Spinal cord (tissue), 9 donors: ENCODE measurements at regions not wholly inside any gene's neighbourhood (a gene's known extent, or its start where the extent isn't known, plus 50 kb on each side); places are given as distances from the start of the nearest gene placed in this dataset.
A peak's percentile ranks its signal among the peaks of the same experiment; 100 is the strongest.

Source experiments
- DNase-seq, 6 donors: peaks; one replicate each; pipeline versions ENCODE4 v3.0.0 to v3.0.0-alpha.2; 2013 to 2015; ENCODE audit warnings: low spot score in 6 of 6, low read depth in 4 of 6
- H3K27ac ChIP-seq: one replicate; pipeline ENCODE4 v1.5.1; 2013; ENCODE audit warnings: low read depth, low read length, control low read depth
- H3K27me3 ChIP-seq: one replicate; pipeline ENCODE4 v1.6.1; 2013; ENCODE audit warnings: low read length; ENCODE audit not compliant: control insufficient read depth, insufficient read depth
- H3K36me3 ChIP-seq: one replicate; pipeline ENCODE4 v1.6.1; 2013; ENCODE audit warnings: low read length; ENCODE audit not compliant: control insufficient read depth, insufficient read depth
- H3K4me1 ChIP-seq: one replicate; pipeline ENCODE4 v1.6.1; 2013; ENCODE audit warnings: low read length; ENCODE audit not compliant: control insufficient read depth, insufficient read depth
- H3K4me3 ChIP-seq: one replicate; pipeline ENCODE4 v1.5.1; 2013; ENCODE audit warnings: low read depth, low read length, control low read depth
- H3K9me3 ChIP-seq: one replicate; pipeline ENCODE4 v1.6.1; 2013; ENCODE audit warnings: low read length; ENCODE audit not compliant: control insufficient read depth, insufficient read depth
- WGBS: methylation state at CpG from one replicate; pipeline ENCODE4 v1.1.5; 2013; ENCODE audit warnings: missing lambda C conversion rate; ENCODE audit not compliant: insufficient coverage; 5-methylcytosine and 5-hydroxymethylcytosine counted together
- donor health status: healthy.

- Histone ChIP-seq H3K36me3 (no peaks in the 10 kb centered on the region), H3K4me1 (no peaks in the 10 kb centered on the region), H3K27me3 (no peaks in the 10 kb centered on the region), H3K4me3 (no peak overlapping the region), H3K9me3 (no peaks in the 10 kb centered on the region), H3K27ac (no peak overlapping the region)
- no peak for DNase-seq
- WGBS, result 95% methylated on average over 2 of the region's 2 CpGs
Measured at GRCh38 chr15:93603550-93603949, 514.5 kb upstream of the RGMA start.

GRCh38 chr15:93587059-93587521, 498.1 kb upstream of the RGMA start:
- Histone ChIP-seq H3K4me1 (no peaks in the 10 kb centered on the region), H3K4me3 (no peak overlapping the region), H3K27ac (no peak overlapping the region), H3K36me3 (no peaks in the 10 kb centered on the region), H3K9me3 (no peaks in the 10 kb centered on the region), H3K27me3 (no peaks in the 10 kb centered on the region)
- peak in 2 of 6 donors; percentile 23 to 62 for DNase-seq

- no peaks in the 10 kb centered on the region for H3K4me1 ChIP-seq
- no peaks in the 10 kb centered on the region for H3K27me3 ChIP-seq
- no peak overlapping the region for H3K4me3 ChIP-seq
- peaks cover under 1% of the 10 kb centered on the region for H3K9me3 ChIP-seq
- H3K27ac ChIP-seq, result no peak overlapping the region
- H3K36me3 ChIP-seq, result no peaks in the 10 kb centered on the region
- no peak for DNase-seq
- 100% methylated on average over 2 of the region's 2 CpGs for WGBS
Measured at GRCh38 chr15:93585012-93585411, 496.0 kb upstream of the RGMA start.

- no peak for DNase-seq
Measured at GRCh38 chr15:93583968-93584367, 495.0 kb upstream of the RGMA start.

GRCh38 chr15:93583552-93583951, 494.5 kb upstream of the RGMA start:
- no peak overlapping the region for H3K4me3 ChIP-seq
- peaks cover 8% of the 10 kb centered on the region for H3K9me3 ChIP-seq
- H3K36me3 ChIP-seq, result no peaks in the 10 kb centered on the region
- no peaks in the 10 kb centered on the region for H3K27me3 ChIP-seq
- no peaks in the 10 kb centered on the region for H3K4me1 ChIP-seq
- 60% methylated on average over 1 of the region's 3 CpGs for WGBS
- DNase-seq, result no peak
- H3K27ac ChIP-seq, result no peak overlapping the region

More at GRCh38 chr15:93583968-93584367, 495.0 kb upstream of the RGMA start:
- H3K4me1 ChIP-seq, result no peaks in the 10 kb centered on the region
- no peaks in the 10 kb centered on the region for H3K27me3 ChIP-seq
- WGBS, result no CpG with 5 or more reads among the region's 4 CpGs
- H3K36me3 ChIP-seq, result no peaks in the 10 kb centered on the region
- H3K27ac ChIP-seq, result no peak overlapping the region
- no peak overlapping the region for H3K4me3 ChIP-seq
- H3K9me3 ChIP-seq, result peaks cover 6% of the 10 kb centered on the region

- H3K36me3 ChIP-seq, result no peaks in the 10 kb centered on the region
- H3K9me3 ChIP-seq, result no peaks in the 10 kb centered on the region
- H3K4me3 ChIP-seq, result no peak overlapping the region
- H3K27ac ChIP-seq, result no peak overlapping the region
- peak in 1 of 6 donors; percentile 43 for DNase-seq
- no peaks in the 10 kb centered on the region for H3K4me1 ChIP-seq
- WGBS, result 58% methylated on average over 7 of the region's 7 CpGs
- no peaks in the 10 kb centered on the region for H3K27me3 ChIP-seq
Measured at GRCh38 chr15:93570527-93570926, 481.5 kb upstream of the RGMA start.

- H3K27me3 ChIP-seq, result no peaks in the 10 kb centered on the region
- no peak overlapping the region for H3K4me3 ChIP-seq
- no peak for DNase-seq
- H3K36me3 ChIP-seq, result no peaks in the 10 kb centered on the region
- WGBS, result 84% methylated on average over 3 of the region's 3 CpGs
- H3K27ac ChIP-seq, result no peak overlapping the region
- no peaks in the 10 kb centered on the region for H3K9me3 ChIP-seq
- H3K4me1 ChIP-seq, result no peaks in the 10 kb centered on the region
Measured at GRCh38 chr15:93566762-93567161, 477.8 kb upstream of the RGMA start.

GRCh38 chr15:93565201-93565600, 476.2 kb upstream of the RGMA start:
- DNase-seq, result no peak
- Histone ChIP-seq H3K4me3 (no peak overlapping the region), H3K36me3 (no peaks in the 10 kb centered on the region), H3K27ac (no peak overlapping the region), H3K9me3 (no peaks in the 10 kb centered on the region), H3K4me1 (no peaks in the 10 kb centered on the region), H3K27me3 (no peaks in the 10 kb centered on the region)
- 100% methylated on average over 2 of the region's 4 CpGs for WGBS

- no peaks in the 10 kb centered on the region for H3K36me3 ChIP-seq
- no peak for DNase-seq
- H3K4me3 ChIP-seq, result no peak overlapping the region
- 88% methylated on average over 6 of the region's 8 CpGs for WGBS
- H3K27ac ChIP-seq, result no peak overlapping the region
- no peaks in the 10 kb centered on the region for H3K9me3 ChIP-seq
- H3K4me1 ChIP-seq, result no peaks in the 10 kb centered on the region
- H3K27me3 ChIP-seq, result no peaks in the 10 kb centered on the region
Measured at GRCh38 chr15:93563218-93563617, 474.2 kb upstream of the RGMA start.

GRCh38 chr15:93562395-93563123, 473.5 kb upstream of the RGMA start:
- H3K4me3 ChIP-seq, result no peak overlapping the region
- WGBS, result 70% methylated on average over 5 of the region's 8 CpGs
- no peak for DNase-seq
- no peaks in the 10 kb centered on the region for H3K9me3 ChIP-seq
- no peaks in the 10 kb centered on the region for H3K36me3 ChIP-seq
- H3K27ac ChIP-seq, result no peak overlapping the region
- no peaks in the 10 kb centered on the region for H3K27me3 ChIP-seq
- H3K4me1 ChIP-seq, result no peaks in the 10 kb centered on the region
